SK-N-SH (cell line): ENCODE measurements at regions not wholly inside any gene's neighbourhood (a gene's known extent, or its start where the extent isn't known, plus 50 kb on each side); places are given as distances from the start of the nearest gene placed in this dataset.

Source experiments
- CTCF ChIA-PET: fragments of 300-600, 350-600 bp; formaldehyde crosslinking; extraction: SDS; loops from one replicate; lab custom pipeline; 2021; lab: Yijun Ruan, JAX
- POLR2A ChIA-PET: fragments of 350-600 bp; sonication (Branson Sonifier 250); formaldehyde crosslinking; extraction: SDS; loops from one replicate; lab custom pipeline; 2020; ENCODE audit warnings: antibody characterized with exemption, inconsistent platforms; lab: Yijun Ruan, JAX
- DNase-seq: peaks from one replicate; pipeline ENCODE4 v3.0.0; 2012
- H2AFZ ChIP-seq: fragments of 200-600 bp; sonication (generic); 2 replicates; pipeline ENCODE4 v1.8.1; 2016; ENCODE audit warnings: antibody characterized with exemption, mild to moderate bottlenecking, low read depth
- H3F3A ChIP-seq: fragments of 200-600 bp; sonication (generic); replicated peaks from 2 replicates; pipeline ENCODE3; 2016; ENCODE audit warnings: antibody characterized with exemption, mild to moderate bottlenecking; ENCODE audit not compliant: insufficient read depth
- H3K27ac ChIP-seq, 2 experiments: fragments of 200-500 bp in 1 of 2; fragments of 200-600 bp in 1 of 2; sonication (Bioruptor generic) in 1 of 2; sonication (generic), shearing (Covaris generic) in 1 of 2; 2 replicates each; pipeline versions ENCODE4 v1.5.1 to v1.6.1; 2014 to 2016; ENCODE audit warnings: low read depth in 2 of 2, inconsistent platforms in 1 of 2, low read length in 1 of 2, mild to moderate bottlenecking in 1 of 2, mixed read lengths in 1 of 2
- H3K27me3 ChIP-seq: fragments of 200-600 bp; sonication (generic), shearing (Covaris generic); 2 replicates; pipeline ENCODE4 v1.6.1; 2016; ENCODE audit warnings: mixed run types; ENCODE audit not compliant: insufficient read depth
- H3K36me3 ChIP-seq, 2 experiments: fragments of 200-500 bp in 1 of 2; fragments of 200-600 bp in 1 of 2; sonication (Bioruptor generic) in 1 of 2; sonication (generic) in 1 of 2; replicated peaks in 1 of 2; 2 replicates each; pipeline versions ENCODE3 to v1.5.1; 2014 to 2016; ENCODE audit warnings: low read length in 1 of 2, mild to moderate bottlenecking in 1 of 2; ENCODE audit not compliant: insufficient read depth in 2 of 2, control insufficient read depth in 1 of 2
- H3K4me1 ChIP-seq, 2 experiments: fragments of 200-500 bp in 1 of 2; fragments of 200-600 bp in 1 of 2; sonication (Bioruptor generic) in 1 of 2; sonication (generic), shearing (Covaris generic) in 1 of 2; 2 replicates each; pipeline versions ENCODE4 v1.5.1 to v1.6.1; 2014 to 2016; ENCODE audit warnings: low read depth in 1 of 2, low read length in 1 of 2, mixed run types in 1 of 2; ENCODE audit not compliant: insufficient read depth in 2 of 2, control insufficient read depth in 1 of 2
- H3K4me2 ChIP-seq: fragments of 200-600 bp; sonication (generic), shearing (Covaris generic); 2 replicates; pipeline ENCODE4 v1.6.1; 2017; ENCODE audit warnings: mixed run types
- H3K4me3 ChIP-seq, 2 experiments: fragments of 200-500 bp in 1 of 2; fragments of 200-600 bp in 1 of 2; sonication (Bioruptor generic) in 1 of 2; sonication (generic), shearing (Covaris generic) in 1 of 2; 2 replicates each; pipeline versions ENCODE4 v1.5.1 to v1.8.1; 2014 to 2016; ENCODE audit warnings: low read depth in 2 of 2, inconsistent platforms in 1 of 2, low read length in 1 of 2, mild to moderate bottlenecking in 1 of 2, mixed read lengths in 1 of 2, moderate library complexity in 1 of 2
- H3K79me2 ChIP-seq: fragments of 200-600 bp; sonication (generic); 2 replicates; pipeline ENCODE4 v1.8.1; 2017; ENCODE audit warnings: mild to moderate bottlenecking; ENCODE audit not compliant: insufficient read depth
- H3K9ac ChIP-seq: fragments of 200-600 bp; sonication (generic); 2 replicates; pipeline ENCODE4 v1.6.1; 2017; ENCODE audit warnings: mixed run types
- H3K9me2 ChIP-seq: fragments of 200-600 bp; sonication (generic); 2 replicates; pipeline ENCODE4 v1.6.1; 2017; ENCODE audit warnings: mixed run types
- H3K9me3 ChIP-seq: fragments of 200-600 bp; sonication (generic); 2 replicates; pipeline ENCODE4 v1.6.1; 2017; ENCODE audit warnings: mixed run types, mild to moderate bottlenecking, moderate library complexity
- H4K20me1 ChIP-seq: fragments of 200-600 bp; sonication (generic); 2 replicates; pipeline ENCODE4 v1.6.1; 2017; ENCODE audit warnings: mild to moderate bottlenecking, mixed run types; ENCODE audit not compliant: insufficient read depth
- CHD2 ChIP-seq: fragments of 150-350 bp; IDR thresholded peaks from 2 replicates; pipeline ENCODE4 v1.6.1; 2018; ENCODE audit warnings: low read length; ENCODE audit not compliant: partially characterized antibody
- ELF1 ChIP-seq: IDR thresholded peaks from 2 replicates; pipeline ENCODE4 v1.4.0; 2012
- EP300 ChIP-seq, 2 experiments: IDR thresholded peaks; 2 replicates each; pipeline versions ENCODE4 v1.4.0 to v1.6.1; 2012; ENCODE audit warnings: borderline replicate concordance in 1 of 2, low read depth in 1 of 2, low read length in 1 of 2
- EZH2phosphoT487 ChIP-seq: fragments of 200-600 bp; sonication (generic); IDR thresholded peaks from 2 replicates; pipeline ENCODE4 v1.6.1; 2017; ENCODE audit warnings: low read depth, mixed run types, mild to moderate bottlenecking, antibody characterized with exemption, moderate library complexity, borderline replicate concordance
- GABPA ChIP-seq: IDR thresholded peaks from 2 replicates; pipeline ENCODE4 v1.4.0; 2012; ENCODE audit warnings: low read depth, mild to moderate bottlenecking
- GATA2 ChIP-seq: sonication (generic); formaldehyde crosslinking; IDR thresholded peaks from 2 replicates; pipeline ENCODE4 v1.5.0; 2020; ENCODE audit warnings: mild to moderate bottlenecking, missing genetic modification reagents
- MEF2A ChIP-seq: IDR thresholded peaks from 2 replicates; pipeline ENCODE4 v1.4.0; 2012; ENCODE audit warnings: low read depth, borderline replicate concordance
- NFIC ChIP-seq: IDR thresholded peaks from 2 replicates; pipeline ENCODE4 v1.4.0; 2012; ENCODE audit warnings: borderline replicate concordance
- POLR2AphosphoS5 ChIP-seq: IDR thresholded peaks from 2 replicates; pipeline ENCODE4 v1.6.1; 2012; ENCODE audit warnings: low read depth, low read length
- RAD21 ChIP-seq: IDR thresholded peaks from 2 replicates; pipeline ENCODE4 v1.6.1; 2012; ENCODE audit warnings: mild to moderate bottlenecking, low read length
- RFX5 ChIP-seq: IDR thresholded peaks from 2 replicates; pipeline ENCODE4 v1.6.1; 2012; ENCODE audit warnings: mild to moderate bottlenecking, improper control_type of control experiment, low read length
- RXRA ChIP-seq: IDR thresholded peaks from 2 replicates; pipeline ENCODE4 v1.4.0; 2012; ENCODE audit warnings: low read depth, mild to moderate bottlenecking, borderline replicate concordance
- SMC3 ChIP-seq: IDR thresholded peaks from 2 replicates; pipeline ENCODE4 v1.6.1; 2012; ENCODE audit warnings: low read depth, low read length, improper control_type of control experiment
- TAF1 ChIP-seq: IDR thresholded peaks from 2 replicates; pipeline ENCODE4 v1.6.1; 2012; ENCODE audit warnings: low read depth, mild to moderate bottlenecking, low read length, moderate library complexity, borderline replicate concordance
- TCF12 ChIP-seq: IDR thresholded peaks from 2 replicates; pipeline ENCODE4 v1.4.0; 2012
- WGBS: methylation state at CpG from one replicate; pipeline ENCODE4 v1.1.6; 2017; ENCODE audit warnings: low lambda C conversion rate; 5-methylcytosine and 5-hydroxymethylcytosine counted together
- TF ChIP-seq, protein P1 (sequence below): fragments of 150-350 bp; IDR thresholded peaks from 2 replicates; pipeline ENCODE4 v1.6.1; 2016; ENCODE audit warnings: mild to moderate bottlenecking, low read depth, low read length
- TF ChIP-seq, protein P2 (sequence below): fragments of 200-600 bp; sonication (generic); IDR thresholded peaks from 2 replicates; pipeline ENCODE4 v1.6.1; 2017; ENCODE audit warnings: antibody characterized with exemption, mild to moderate bottlenecking, moderate library complexity
- TF ChIP-seq, protein P3 (sequence below): IDR thresholded peaks from 2 replicates; pipeline ENCODE4 v1.4.0; 2012; ENCODE audit warnings: low read depth
- TF ChIP-seq, protein P4 (sequence below): IDR thresholded peaks from 2 replicates; pipeline ENCODE4 v1.4.0; 2012; ENCODE audit warnings: low read depth, borderline replicate concordance
- TF ChIP-seq, protein P5 (sequence below): fragments of 150-350 bp; IDR thresholded peaks from 2 replicates; pipeline ENCODE4 v1.6.1; 2017; ENCODE audit warnings: antibody characterized with exemption, low read length, low read depth, borderline replicate concordance

DNA sequence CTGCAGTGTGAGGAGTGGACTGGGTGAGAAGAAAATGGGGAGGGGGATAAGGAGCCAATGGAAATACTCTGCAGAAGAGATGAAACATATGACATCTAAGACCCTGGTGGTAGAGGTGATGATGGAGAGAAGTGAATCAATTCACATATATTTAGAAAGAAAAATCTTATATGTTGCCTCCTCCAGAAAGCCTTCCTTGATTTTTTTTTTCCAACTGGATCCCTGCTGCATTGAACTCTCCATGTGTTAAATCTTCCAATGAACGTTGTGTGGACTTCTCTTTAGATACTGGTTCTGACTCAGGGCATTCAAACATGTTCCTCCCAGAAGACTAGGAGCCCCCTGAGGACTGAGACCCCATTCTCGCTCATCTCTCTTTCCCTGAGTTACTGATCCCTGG is 348.3 kb downstream of the TSHZ3 start:
- Histone ChIP-seq H3K4me3 (no peak overlapping the region), H2AFZ (no peak overlapping the region), H3K9me3 (no peaks in the 10 kb centered on the region), H3K27ac (no peak overlapping the region), H3F3A (no peaks in the 10 kb centered on the region), H3K27me3 (no peaks in the 10 kb centered on the region), H3K9ac (no peak overlapping the region), H3K36me3 (no peaks in the 10 kb centered on the region), H3K9me2 (no peaks in the 10 kb centered on the region), H4K20me1 (no peaks in the 10 kb centered on the region), H3K4me2 (no peak overlapping the region), H3K4me1 (peaks cover 0 to 7% of the 10 kb centered on the region in 2 experiments; a peak in 1 of 4 replicates), H3K79me2 (no peaks in the 10 kb centered on the region)
- ChIA-PET POLR2A (no interaction called here), CTCF (no interaction called here)
- DNase-seq, result no peak
- TF ChIP-seq MEF2A (no peak), RXRA (no peak), EP300 (IDR thresholded peaks at IDR 0.05; ENCODE audit: borderline replicate concordance in 1 of 2, low read depth in 1 of 2, low read length in 1 of 2) (no peak), GATA2 (CRISPR knock-in tag) (no peak), NFIC (no peak), TCF12 (no peak), TAF1 (no peak), ELF1 (no peak), CHD2 (no peak), EZH2phosphoT487 (no peak), SMC3 (no peak), GABPA (no peak), RAD21 (no peak), RFX5 (no peak), POLR2AphosphoS5 (no peak)
- TF ChIP-seq, protein P1, sequence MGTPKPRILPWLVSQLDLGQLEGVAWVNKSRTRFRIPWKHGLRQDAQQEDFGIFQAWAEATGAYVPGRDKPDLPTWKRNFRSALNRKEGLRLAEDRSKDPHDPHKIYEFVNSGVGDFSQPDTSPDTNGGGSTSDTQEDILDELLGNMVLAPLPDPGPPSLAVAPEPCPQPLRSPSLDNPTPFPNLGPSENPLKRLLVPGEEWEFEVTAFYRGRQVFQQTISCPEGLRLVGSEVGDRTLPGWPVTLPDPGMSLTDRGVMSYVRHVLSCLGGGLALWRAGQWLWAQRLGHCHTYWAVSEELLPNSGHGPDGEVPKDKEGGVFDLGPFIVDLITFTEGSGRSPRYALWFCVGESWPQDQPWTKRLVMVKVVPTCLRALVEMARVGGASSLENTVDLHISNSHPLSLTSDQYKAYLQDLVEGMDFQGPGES, result no peak
- TF ChIP-seq, protein P2, sequence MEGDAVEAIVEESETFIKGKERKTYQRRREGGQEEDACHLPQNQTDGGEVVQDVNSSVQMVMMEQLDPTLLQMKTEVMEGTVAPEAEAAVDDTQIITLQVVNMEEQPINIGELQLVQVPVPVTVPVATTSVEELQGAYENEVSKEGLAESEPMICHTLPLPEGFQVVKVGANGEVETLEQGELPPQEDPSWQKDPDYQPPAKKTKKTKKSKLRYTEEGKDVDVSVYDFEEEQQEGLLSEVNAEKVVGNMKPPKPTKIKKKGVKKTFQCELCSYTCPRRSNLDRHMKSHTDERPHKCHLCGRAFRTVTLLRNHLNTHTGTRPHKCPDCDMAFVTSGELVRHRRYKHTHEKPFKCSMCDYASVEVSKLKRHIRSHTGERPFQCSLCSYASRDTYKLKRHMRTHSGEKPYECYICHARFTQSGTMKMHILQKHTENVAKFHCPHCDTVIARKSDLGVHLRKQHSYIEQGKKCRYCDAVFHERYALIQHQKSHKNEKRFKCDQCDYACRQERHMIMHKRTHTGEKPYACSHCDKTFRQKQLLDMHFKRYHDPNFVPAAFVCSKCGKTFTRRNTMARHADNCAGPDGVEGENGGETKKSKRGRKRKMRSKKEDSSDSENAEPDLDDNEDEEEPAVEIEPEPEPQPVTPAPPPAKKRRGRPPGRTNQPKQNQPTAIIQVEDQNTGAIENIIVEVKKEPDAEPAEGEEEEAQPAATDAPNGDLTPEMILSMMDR, result no peak
- TF ChIP-seq, protein P3, sequence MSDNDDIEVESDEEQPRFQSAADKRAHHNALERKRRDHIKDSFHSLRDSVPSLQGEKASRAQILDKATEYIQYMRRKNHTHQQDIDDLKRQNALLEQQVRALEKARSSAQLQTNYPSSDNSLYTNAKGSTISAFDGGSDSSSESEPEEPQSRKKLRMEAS, result no peak
- TF ChIP-seq, protein P4, sequence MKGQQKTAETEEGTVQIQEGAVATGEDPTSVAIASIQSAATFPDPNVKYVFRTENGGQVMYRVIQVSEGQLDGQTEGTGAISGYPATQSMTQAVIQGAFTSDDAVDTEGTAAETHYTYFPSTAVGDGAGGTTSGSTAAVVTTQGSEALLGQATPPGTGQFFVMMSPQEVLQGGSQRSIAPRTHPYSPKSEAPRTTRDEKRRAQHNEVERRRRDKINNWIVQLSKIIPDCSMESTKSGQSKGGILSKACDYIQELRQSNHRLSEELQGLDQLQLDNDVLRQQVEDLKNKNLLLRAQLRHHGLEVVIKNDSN, result no peak
- TF ChIP-seq, protein P5, sequence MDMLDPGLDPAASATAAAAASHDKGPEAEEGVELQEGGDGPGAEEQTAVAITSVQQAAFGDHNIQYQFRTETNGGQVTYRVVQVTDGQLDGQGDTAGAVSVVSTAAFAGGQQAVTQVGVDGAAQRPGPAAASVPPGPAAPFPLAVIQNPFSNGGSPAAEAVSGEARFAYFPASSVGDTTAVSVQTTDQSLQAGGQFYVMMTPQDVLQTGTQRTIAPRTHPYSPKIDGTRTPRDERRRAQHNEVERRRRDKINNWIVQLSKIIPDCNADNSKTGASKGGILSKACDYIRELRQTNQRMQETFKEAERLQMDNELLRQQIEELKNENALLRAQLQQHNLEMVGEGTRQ, result no peak
- 10% methylated on average over 2 of the region's 2 CpGs for WGBS
